GM12878 (cell line): ENCODE measurements at regions not wholly inside any gene's neighbourhood (a gene's known extent, or its start where the extent isn't known, plus 50 kb on each side); places are given as distances from the start of the nearest gene placed in this dataset.

Experiments
- ATAC-seq: fragments of 200-7000 bp; cut with Tn5 transposase; 3 replicates; pipeline ENCODE4 v1.9.1; 2020; ENCODE audit warnings: mild to moderate bottlenecking, moderate library complexity
- BruUV-seq: library from RNA; stranded (reverse); fragments of 400-500 nt; replicated peaks from 2 replicates; lab custom pipeline; 2021; lab: Mats Ljungman, UMichigan
- CTCF ChIA-PET: fragments of 300-600 bp; sonication (Branson Sonifier 250); formaldehyde crosslinking; extraction: SDS; loops from one replicate; lab custom pipeline; 2021; ENCODE audit warnings: inconsistent platforms; lab: Yijun Ruan, JAX
- POLR2A ChIA-PET: fragments of 350-600 bp; formaldehyde crosslinking; extraction: SDS; loops from one replicate; lab custom pipeline; 2021; ENCODE audit warnings: inconsistent platforms; lab: Charles Lee
- RAD21 ChIA-PET: fragments of 300-600 bp; sonication (Branson Sonifier 250); formaldehyde crosslinking; loops from one replicate; lab custom pipeline; 2023; ENCODE audit warnings: antibody characterized with exemption; ENCODE audit not compliant: unreplicated experiment; lab: Charles Lee
- SMC1A ChIA-PET: fragments of 300-600 bp; sonication (Branson Sonifier 250); formaldehyde crosslinking; loops from one replicate; lab custom pipeline; 2023; ENCODE audit not compliant: unreplicated experiment, uncharacterized antibody; lab: Charles Lee
- DNase-seq: peaks from one replicate; pipeline ENCODE4 v3.0.0-alpha.2; 2011; ENCODE audit warnings: low read depth, low spot score
- FAIRE-seq: peaks from 3 replicates; lab custom pipeline; 2011; peaks lifted over from hg19 to GRCh38; lab: Jason Lieb, UNC
- H2AFZ ChIP-seq: 2 replicates; pipeline ENCODE4 v1.6.0; 2011; ENCODE audit warnings: low read depth, low read length, control low read depth; ENCODE audit not compliant: control insufficient read depth
- H3K27ac ChIP-seq: 2 replicates; pipeline ENCODE4 v1.5.1; 2011; ENCODE audit warnings: control low read depth; ENCODE audit not compliant: control insufficient read depth, insufficient read depth
- H3K27me3 ChIP-seq, 2 experiments: replicated peaks in 1 of 2; 2 replicates each; pipeline versions ENCODE4 v1.6.0 to v1.6.1; 2011; ENCODE audit warnings: low read length in 1 of 2; ENCODE audit not compliant: control insufficient read depth in 2 of 2, insufficient read depth in 2 of 2
- H3K36me3 ChIP-seq, 2 experiments: 2 replicates each; pipeline ENCODE4 v1.5.1; 2011; ENCODE audit warnings: low read length in 1 of 2; ENCODE audit not compliant: control insufficient read depth in 2 of 2, insufficient read depth in 2 of 2
- H3K4me1 ChIP-seq: 2 replicates; pipeline ENCODE4 v1.6.1; 2011; ENCODE audit warnings: mild to moderate bottlenecking, low read length, moderate library complexity, mixed read lengths; ENCODE audit not compliant: control insufficient read depth, insufficient read depth
- H3K4me2 ChIP-seq: 2 replicates; pipeline ENCODE4 v1.6.0; 2011; ENCODE audit warnings: control low read depth; ENCODE audit not compliant: control insufficient read depth, insufficient read depth
- H3K4me3 ChIP-seq: fragments of 200-600 bp; sonication (generic); 2 replicates; pipeline ENCODE4 v1.5.1; 2016
- H3K79me2 ChIP-seq: 2 replicates; pipeline ENCODE4 v1.6.0; 2011; ENCODE audit warnings: low read length; ENCODE audit not compliant: control insufficient read depth, insufficient read depth
- H3K9ac ChIP-seq: 2 replicates; pipeline ENCODE4 v1.8.0; 2011; ENCODE audit warnings: low read length, control low read depth, mixed read lengths; ENCODE audit not compliant: control insufficient read depth, insufficient read depth
- H3K9me3 ChIP-seq: replicated peaks from 3 replicates; pipeline ENCODE4 v1.5.1; 2011; ENCODE audit warnings: mild to moderate bottlenecking, low read length; ENCODE audit not compliant: control insufficient read depth, insufficient read depth
- H4K20me1 ChIP-seq: 2 replicates; pipeline ENCODE4 v1.6.0; 2011; ENCODE audit not compliant: control insufficient read depth, insufficient read depth
- BACH1 ChIP-seq: fragments of 450-650 bp; IDR thresholded peaks from 2 replicates; pipeline ENCODE4 v1.6.1; 2017; ENCODE audit warnings: mild to moderate bottlenecking, borderline replicate concordance
- CEBPB ChIP-seq, 2 experiments: fragments of 150-350 bp in 1 of 2; IDR thresholded peaks; 2 replicates each; pipeline ENCODE4 v1.6.1; 2012 to 2014; ENCODE audit warnings: low read depth in 2 of 2, low read length in 2 of 2, borderline replicate concordance in 1 of 2, inconsistent platforms in 1 of 2
- DPF2 ChIP-seq: fragments of 450-650 bp; IDR thresholded peaks from 2 replicates; pipeline ENCODE4 v1.6.1; 2017; ENCODE audit warnings: mild to moderate bottlenecking
- HDAC2 ChIP-seq: fragments of 200-600 bp; sonication (generic); IDR thresholded peaks from 2 replicates; pipeline ENCODE4 v1.6.1; 2017
- KAT2A ChIP-seq: conservative IDR thresholded peaks from 2 replicates; pipeline ENCODE4 v1.6.1; 2011; ENCODE audit warnings: low read depth, low read length; ENCODE audit not compliant: control insufficient read depth
- KDM1A ChIP-seq: fragments of 200-600 bp; sonication (generic); IDR thresholded peaks from 2 replicates; pipeline ENCODE4 v1.6.1; 2016; ENCODE audit warnings: borderline replicate concordance
- LARP7 ChIP-seq: fragments of 450-650 bp; IDR thresholded peaks from 2 replicates; pipeline ENCODE4 v1.6.1; 2017; ENCODE audit warnings: mild to moderate bottlenecking
- NFXL1 ChIP-seq: fragments of 450-650 bp; IDR thresholded peaks from 2 replicates; pipeline ENCODE4 v1.6.1; 2017; ENCODE audit warnings: antibody characterized with exemption, mild to moderate bottlenecking, borderline replicate concordance
- RAD51 ChIP-seq: fragments of 450-650 bp; IDR thresholded peaks from 2 replicates; pipeline ENCODE4 v1.6.1; 2016; ENCODE audit warnings: moderate library complexity, mild to moderate bottlenecking, inconsistent platforms
- RB1 ChIP-seq: fragments of 450-650 bp; formaldehyde crosslinking; IDR thresholded peaks from 2 replicates; pipeline ENCODE4 v1.6.1; 2017; ENCODE audit warnings: mild to moderate bottlenecking, borderline replicate concordance
- SIX5 ChIP-seq: IDR thresholded peaks from 2 replicates; pipeline ENCODE4 v1.6.1; 2011; ENCODE audit warnings: mild to moderate bottlenecking, low read depth, low read length, moderate library complexity; ENCODE audit not compliant: severe bottlenecking
- SMAD1 ChIP-seq: fragments of 450-650 bp; IDR thresholded peaks from 2 replicates; pipeline ENCODE4 v1.6.1; 2018; ENCODE audit warnings: mild to moderate bottlenecking, low read depth; ENCODE audit not compliant: partially characterized antibody
- SUPT20H ChIP-seq: IDR thresholded peaks from 2 replicates; pipeline ENCODE4 v1.6.1; 2011; ENCODE audit warnings: low read depth, mild to moderate bottlenecking, low read length, moderate library complexity, borderline replicate concordance; ENCODE audit not compliant: control insufficient read depth
- TAF1 ChIP-seq: IDR thresholded peaks from 2 replicates; pipeline ENCODE4 v1.6.1; 2011; ENCODE audit warnings: mild to moderate bottlenecking, low read depth, low read length, borderline replicate concordance
- TCF7 ChIP-seq: IDR thresholded peaks from 2 replicates; pipeline ENCODE4 v1.6.1; 2014; ENCODE audit warnings: antibody characterized with exemption, borderline replicate concordance
- WGBS: methylation state at CpG from one replicate; pipeline ENCODE4 v1.1.6; 2016; ENCODE audit warnings: low lambda C conversion rate; ENCODE audit not compliant: insufficient replicate concordance, insufficient coverage; ENCODE audit errors: missing lambda C conversion rate; 5-methylcytosine and 5-hydroxymethylcytosine counted together
- in situ Hi-C: fragments of 300-500 bp; cut with MboI; formaldehyde crosslinking; loops from 9 replicates; pipeline ENCODE4 v1.14.3; 2018; ENCODE audit warnings: mixed read lengths
- intact Hi-C: fragments of 100-400 bp; cut with micrococcal nuclease; formaldehyde crosslinking; loops from one replicate; pipeline ENCODE4 v1.14.2; 2022; ENCODE audit not compliant: unreplicated experiment
- TF ChIP-seq, protein P1 (sequence below): fragments of 450-650 bp; IDR thresholded peaks from 2 replicates; pipeline ENCODE4 v1.6.1; 2017; ENCODE audit warnings: mild to moderate bottlenecking, moderate library complexity
- TF ChIP-seq, protein P2 (sequence below): fragments of 450-650 bp; IDR thresholded peaks from 2 replicates; pipeline ENCODE4 v1.6.1; 2017; ENCODE audit warnings: borderline replicate concordance

DNA sequence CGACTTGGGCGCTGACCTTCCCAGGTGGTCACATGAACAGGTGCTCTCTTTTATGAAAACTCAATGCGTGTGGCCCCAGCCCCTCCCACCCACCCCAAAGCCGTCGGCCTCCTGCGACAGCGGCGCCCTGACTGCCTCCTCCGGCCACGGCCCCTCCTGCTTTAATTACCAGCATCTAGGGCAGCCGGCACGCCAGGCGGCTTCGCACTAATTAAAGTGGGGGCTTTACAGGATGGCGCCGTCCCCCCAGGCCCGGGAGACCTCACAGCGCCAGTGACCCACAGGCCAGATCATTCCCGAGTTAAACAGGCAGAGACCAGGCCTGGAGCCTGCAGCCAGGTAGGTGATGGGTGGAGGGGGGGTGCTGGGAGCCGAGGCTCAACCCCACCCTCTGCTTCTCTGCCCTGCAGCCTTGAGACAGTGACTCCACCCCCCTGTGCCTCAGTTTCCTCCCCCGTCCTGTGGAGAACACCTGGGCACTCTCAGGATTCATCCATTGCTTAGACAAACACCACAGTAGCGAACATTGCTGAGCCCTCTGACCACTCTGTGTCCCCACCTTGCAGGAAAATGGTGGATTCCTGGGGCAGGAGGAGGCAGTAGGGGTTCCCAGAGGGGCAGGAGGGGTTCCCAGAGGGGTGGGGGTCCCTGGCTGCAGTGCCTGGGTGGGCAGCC lies 100.8 kb downstream of the MICALL2 start (continued):
- TF ChIP-seq DPF2, result no peak
- no peak for TF ChIP-seq RB1
- TF ChIP-seq, protein P1, sequence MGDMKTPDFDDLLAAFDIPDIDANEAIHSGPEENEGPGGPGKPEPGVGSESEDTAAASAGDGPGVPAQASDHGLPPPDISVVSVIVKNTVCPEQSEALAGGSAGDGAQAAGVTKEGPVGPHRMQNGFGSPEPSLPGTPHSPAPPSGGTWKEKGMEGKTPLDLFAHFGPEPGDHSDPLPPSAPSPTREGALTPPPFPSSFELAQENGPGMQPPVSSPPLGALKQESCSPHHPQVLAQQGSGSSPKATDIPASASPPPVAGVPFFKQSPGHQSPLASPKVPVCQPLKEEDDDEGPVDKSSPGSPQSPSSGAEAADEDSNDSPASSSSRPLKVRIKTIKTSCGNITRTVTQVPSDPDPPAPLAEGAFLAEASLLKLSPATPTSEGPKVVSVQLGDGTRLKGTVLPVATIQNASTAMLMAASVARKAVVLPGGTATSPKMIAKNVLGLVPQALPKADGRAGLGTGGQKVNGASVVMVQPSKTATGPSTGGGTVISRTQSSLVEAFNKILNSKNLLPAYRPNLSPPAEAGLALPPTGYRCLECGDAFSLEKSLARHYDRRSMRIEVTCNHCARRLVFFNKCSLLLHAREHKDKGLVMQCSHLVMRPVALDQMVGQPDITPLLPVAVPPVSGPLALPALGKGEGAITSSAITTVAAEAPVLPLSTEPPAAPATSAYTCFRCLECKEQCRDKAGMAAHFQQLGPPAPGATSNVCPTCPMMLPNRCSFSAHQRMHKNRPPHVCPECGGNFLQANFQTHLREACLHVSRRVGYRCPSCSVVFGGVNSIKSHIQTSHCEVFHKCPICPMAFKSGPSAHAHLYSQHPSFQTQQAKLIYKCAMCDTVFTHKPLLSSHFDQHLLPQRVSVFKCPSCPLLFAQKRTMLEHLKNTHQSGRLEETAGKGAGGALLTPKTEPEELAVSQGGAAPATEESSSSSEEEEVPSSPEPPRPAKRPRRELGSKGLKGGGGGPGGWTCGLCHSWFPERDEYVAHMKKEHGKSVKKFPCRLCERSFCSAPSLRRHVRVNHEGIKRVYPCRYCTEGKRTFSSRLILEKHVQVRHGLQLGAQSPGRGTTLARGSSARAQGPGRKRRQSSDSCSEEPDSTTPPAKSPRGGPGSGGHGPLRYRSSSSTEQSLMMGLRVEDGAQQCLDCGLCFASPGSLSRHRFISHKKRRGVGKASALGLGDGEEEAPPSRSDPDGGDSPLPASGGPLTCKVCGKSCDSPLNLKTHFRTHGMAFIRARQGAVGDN, result no peak
- TF ChIP-seq TCF7, result no peak
- no peak for TF ChIP-seq NFXL1

DNA sequence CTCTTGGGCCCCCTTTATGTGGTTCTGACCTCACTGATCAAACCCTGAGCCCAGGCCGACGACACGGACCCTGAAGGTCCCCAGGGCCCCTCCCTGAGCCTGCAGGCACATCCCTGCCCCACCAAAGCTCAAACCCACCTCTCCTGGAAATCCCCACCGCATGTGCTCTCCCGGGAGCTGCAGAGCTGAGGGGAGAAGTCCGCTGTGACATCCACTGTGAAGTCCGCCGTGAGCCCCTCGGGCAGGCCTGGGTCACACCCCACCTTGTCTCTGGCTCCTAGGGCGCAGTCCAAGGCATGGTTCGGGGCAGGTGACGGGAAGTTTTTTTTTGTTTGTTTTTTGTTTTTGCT lies 100.2 kb downstream of the MICALL2 start:
- Histone ChIP-seq H3K79me2 (no peaks in the 10 kb centered on the region), H3K9me3 (no peaks in the 10 kb centered on the region), H3K4me1 (no peaks in the 10 kb centered on the region), H3K9ac (no peak overlapping the region), H3K27me3 (no peaks in the 10 kb centered on the region), H2AFZ (no peak overlapping the region)
- ChIA-PET CTCF (no interaction called here), RAD21 (no interaction called here), SMC1A (no interaction called here), POLR2A (no interaction called here)
- 18% methylated on average over 12 of the region's 12 CpGs for WGBS
- no peak for FAIRE-seq
- no TSS peak for BruUV-seq
- no peak; the same call in 1 of the 3 replicates for ATAC-seq
- TF ChIP-seq SUPT20H (no peak), SMAD1 (no peak), HDAC2 (no peak), BACH1 (no peak), TAF1 (no peak), CEBPB (IDR thresholded peaks at IDR 0.05; ENCODE audit: borderline replicate concordance in 1 of 2, low read depth in 2 of 2, low read length in 2 of 2) (no peak), KAT2A (no peak), KDM1A (no peak), SIX5 (no peak), LARP7 (no peak), RAD51 (no peak)
- TF ChIP-seq, protein P2, sequence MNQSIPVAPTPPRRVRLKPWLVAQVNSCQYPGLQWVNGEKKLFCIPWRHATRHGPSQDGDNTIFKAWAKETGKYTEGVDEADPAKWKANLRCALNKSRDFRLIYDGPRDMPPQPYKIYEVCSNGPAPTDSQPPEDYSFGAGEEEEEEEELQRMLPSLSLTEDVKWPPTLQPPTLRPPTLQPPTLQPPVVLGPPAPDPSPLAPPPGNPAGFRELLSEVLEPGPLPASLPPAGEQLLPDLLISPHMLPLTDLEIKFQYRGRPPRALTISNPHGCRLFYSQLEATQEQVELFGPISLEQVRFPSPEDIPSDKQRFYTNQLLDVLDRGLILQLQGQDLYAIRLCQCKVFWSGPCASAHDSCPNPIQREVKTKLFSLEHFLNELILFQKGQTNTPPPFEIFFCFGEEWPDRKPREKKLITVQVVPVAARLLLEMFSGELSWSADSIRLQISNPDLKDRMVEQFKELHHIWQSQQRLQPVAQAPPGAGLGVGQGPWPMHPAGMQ, result no peak
- TF ChIP-seq, all 136 proteins: peak for 0
- Histone ChIP-seq H4K20me1 (no peaks in the 10 kb centered on the region), H3K4me2 (no peak overlapping the region), H3K4me3 (no peak overlapping the region), H3K36me3 (no peaks in the 10 kb centered on the region), H3K27ac (no peak overlapping the region)
- in situ Hi-C loops (no loop called here), intact Hi-C loops (no loop called here)
- no peak for DNase-seq
